H1 (cell line): ENCODE measurements at regions not wholly inside any gene's neighbourhood (a gene's known extent, or its start where the extent isn't known, plus 50 kb on each side); places are given as distances from the start of the nearest gene placed in this dataset.

Source experiments
- CTCF ChIA-PET: fragments of 300-600 bp; sonication (Branson Sonifier 250); formaldehyde crosslinking; loops from one replicate; lab custom pipeline; 2021; ENCODE audit not compliant: partially characterized antibody; lab: Charles Lee
- POLR2A ChIA-PET: fragments of 300-600 bp; sonication (Branson Sonifier 250); formaldehyde crosslinking; loops from one replicate; lab custom pipeline; 2021; ENCODE audit warnings: inconsistent platforms; ENCODE audit not compliant: partially characterized antibody; lab: Charles Lee
- DNase-seq, 2 experiments: peaks; one replicate each; pipeline versions ENCODE4 v3.0.0 to v3.0.0-alpha.2; 2010 to 2022; ENCODE audit warnings: low spot score in 2 of 2, low read depth in 1 of 2, mixed read lengths in 1 of 2
- FAIRE-seq: peaks from 2 replicates; lab custom pipeline; 2011; peaks lifted over from hg19 to GRCh38; lab: Jason Lieb, UNC
- H2AFZ ChIP-seq: 2 replicates; pipeline ENCODE4 v1.8.1; 2012; ENCODE audit warnings: low read length, inconsistent platforms
- H2AK5ac ChIP-seq: 2 replicates; pipeline ENCODE4 v1.6.1; 2013; ENCODE audit warnings: low read depth, low read length
- H2BK120ac ChIP-seq: replicated peaks from 2 replicates; pipeline ENCODE3; 2013; ENCODE audit warnings: low read depth, low read length, inconsistent platforms
- H2BK12ac ChIP-seq: 2 replicates; pipeline ENCODE4 v1.6.1; 2013; ENCODE audit warnings: low read depth, low read length
- H2BK15ac ChIP-seq: 2 replicates; pipeline ENCODE4 v1.6.1; 2013; ENCODE audit warnings: low read length
- H2BK20ac ChIP-seq: 2 replicates; pipeline ENCODE4 v1.6.1; 2013; ENCODE audit warnings: low read length
- H2BK5ac ChIP-seq: 2 replicates; pipeline ENCODE4 v1.6.1; 2013; ENCODE audit warnings: low read depth, low read length
- H3K14ac ChIP-seq: 2 replicates; pipeline ENCODE4 v1.6.1; 2013; ENCODE audit warnings: inconsistent platforms; ENCODE audit not compliant: insufficient read length
- H3K18ac ChIP-seq: 2 replicates; pipeline ENCODE4 v1.6.1; 2013; ENCODE audit warnings: low read length; ENCODE audit errors: extremely low read depth
- H3K23ac ChIP-seq: 2 replicates; pipeline ENCODE4 v1.6.1; 2013; ENCODE audit warnings: inconsistent platforms; ENCODE audit not compliant: insufficient read length
- H3K23me2 ChIP-seq: 2 replicates; pipeline ENCODE4 v1.6.1; 2013; ENCODE audit warnings: low read depth, low read length
- H3K27ac ChIP-seq: 2 replicates; pipeline ENCODE4 v1.6.1; 2011; ENCODE audit warnings: low read depth, low read length, inconsistent platforms
- H3K27me3 ChIP-seq, 4 experiments: replicated peaks in 1 of 4; 1 replicate in 1 of 4; 2 replicates in 3 of 4; pipeline versions ENCODE4 v1.6.1 to v1.8.1; 2011 to 2013; ENCODE audit warnings: low read length in 3 of 4, mild to moderate bottlenecking in 3 of 4, inconsistent platforms in 2 of 4, mixed read lengths in 2 of 4, moderate library complexity in 1 of 4; ENCODE audit not compliant: control insufficient read depth in 3 of 4, insufficient read depth in 3 of 4; ENCODE audit errors: extremely low read depth in 1 of 4
- H3K36me3 ChIP-seq, 4 experiments: 2 replicates each; pipeline versions ENCODE4 v1.6.1 to v1.8.1; 2011 to 2013; ENCODE audit warnings: mild to moderate bottlenecking in 4 of 4, low read length in 3 of 4, moderate library complexity in 2 of 4, control low read depth in 1 of 4, inconsistent platforms in 1 of 4; ENCODE audit not compliant: insufficient read depth in 4 of 4, control insufficient read depth in 2 of 4
- H3K4ac ChIP-seq: replicated peaks from 2 replicates; pipeline ENCODE3; 2013; ENCODE audit warnings: low read length, low read depth, mixed read lengths, inconsistent platforms; ENCODE audit not compliant: insufficient read length
- H3K4me1 ChIP-seq, 4 experiments: replicated peaks in 1 of 4; 1 replicate in 1 of 4; 2 replicates in 3 of 4; pipeline versions ENCODE4 v1.6.1 to v1.8.1; 2011 to 2013; ENCODE audit warnings: low read length in 3 of 4, inconsistent platforms in 2 of 4, mixed read lengths in 1 of 4; ENCODE audit not compliant: insufficient read depth in 4 of 4, control insufficient read depth in 3 of 4
- H3K4me2 ChIP-seq, 2 experiments: 2 replicates each; pipeline versions ENCODE4 v1.6.1 to v1.8.1; 2011 to 2013; ENCODE audit warnings: low read depth in 2 of 2, low read length in 2 of 2, control low read depth in 1 of 2, inconsistent platforms in 1 of 2, mild to moderate bottlenecking in 1 of 2; ENCODE audit not compliant: insufficient read depth in 1 of 2
- H3K4me3 ChIP-seq, 4 experiments: fragments of 200-600, 300-600 bp in 1 of 4; sonication (generic), shearing (Covaris generic), sonication (Bioruptor Twin) in 1 of 4; 2 replicates each; pipeline versions ENCODE4 v1.5.1 to v1.8.1; 2011 to 2016; ENCODE audit warnings: low read length in 4 of 4, low read depth in 3 of 4, control low read depth in 2 of 4, inconsistent platforms in 2 of 4, mild to moderate bottlenecking in 2 of 4, mixed read lengths in 1 of 4, moderate library complexity in 1 of 4; ENCODE audit not compliant: insufficient read depth in 2 of 4; ENCODE audit errors: extremely low read depth in 1 of 4
- H3K56ac ChIP-seq: replicated peaks from 2 replicates; pipeline ENCODE3; 2013; ENCODE audit warnings: low read depth, mild to moderate bottlenecking, mixed read lengths, low read length, inconsistent platforms; ENCODE audit not compliant: insufficient read length
- H3K79me1 ChIP-seq: 2 replicates; pipeline ENCODE4 v1.6.1; 2013; ENCODE audit warnings: low read depth, low read length, control low read depth
- H3K79me2 ChIP-seq, 2 experiments: 2 replicates each; pipeline versions ENCODE4 v1.6.1 to v1.8.1; 2012 to 2013; ENCODE audit warnings: low read length in 2 of 2, mild to moderate bottlenecking in 2 of 2, inconsistent platforms in 1 of 2; ENCODE audit not compliant: insufficient read depth in 2 of 2, control insufficient read depth in 1 of 2
- H3K9ac ChIP-seq, 4 experiments: replicated peaks in 1 of 4; 1 replicate in 1 of 4; 2 replicates in 3 of 4; pipeline versions ENCODE4 v1.6.1 to v1.8.1; 2011 to 2013; ENCODE audit warnings: low read depth in 3 of 4, low read length in 3 of 4, control low read depth in 2 of 4, mild to moderate bottlenecking in 2 of 4, moderate library complexity in 2 of 4, inconsistent platforms in 1 of 4; ENCODE audit errors: extremely low read depth in 1 of 4
- H3K9me3 ChIP-seq, 2 experiments: 2 replicates each; pipeline versions ENCODE4 v1.6.1 to v1.8.1; 2012 to 2013; ENCODE audit warnings: mild to moderate bottlenecking in 2 of 2, moderate library complexity in 2 of 2, control low read depth in 1 of 2, inconsistent platforms in 1 of 2, low read depth in 1 of 2, low read length in 1 of 2, mixed read lengths in 1 of 2; ENCODE audit not compliant: insufficient read depth in 2 of 2
- H4K20me1 ChIP-seq, 2 experiments: replicated peaks in 1 of 2; 2 replicates each; pipeline versions ENCODE3 to v1.8.1; 2011 to 2013; ENCODE audit warnings: inconsistent platforms in 2 of 2, low read length in 2 of 2, mild to moderate bottlenecking in 1 of 2; ENCODE audit not compliant: insufficient read depth in 2 of 2, control insufficient read depth in 1 of 2
- H4K5ac ChIP-seq: 2 replicates; pipeline ENCODE4 v1.6.1; 2013; ENCODE audit warnings: low read length, low read depth, mixed read lengths, inconsistent platforms; ENCODE audit not compliant: insufficient read length
- H4K8ac ChIP-seq: 2 replicates; pipeline ENCODE4 v1.8.0; 2013; ENCODE audit warnings: mild to moderate bottlenecking, moderate library complexity, low read length, inconsistent platforms; ENCODE audit not compliant: insufficient read depth; ENCODE audit errors: extremely low read depth
- H4K91ac ChIP-seq: replicated peaks from 2 replicates; pipeline ENCODE3; 2013; ENCODE audit warnings: low read length, mixed read lengths, inconsistent platforms; ENCODE audit not compliant: insufficient read length
- CHD7 ChIP-seq: fragments of 300-600 bp; sonication (generic); IDR thresholded peaks from 2 replicates; pipeline ENCODE4 v1.7.1; 2012; ENCODE audit warnings: low read length, moderate library complexity, mild to moderate bottlenecking, inconsistent platforms; ENCODE audit not compliant: insufficient replicate concordance
- WGBS, 2 experiments: shearing (Covaris generic) in 1 of 2; methylation state at CpG; one replicate each; pipeline versions ENCODE4 v1.1.6 to v1.1.7; 2013 to 2015; ENCODE audit warnings: low lambda C conversion rate in 2 of 2, mixed read lengths in 2 of 2, inconsistent platforms in 1 of 2, low coverage in 1 of 2, missing lambda C conversion rate in 1 of 2; ENCODE audit not compliant: insufficient replicate concordance in 2 of 2, insufficient coverage in 1 of 2, insufficient read length in 1 of 2; ENCODE audit errors: extremely low coverage in 1 of 2, missing lambda C conversion rate in 1 of 2; 5-methylcytosine and 5-hydroxymethylcytosine counted together

GRCh38 chr6:20309186-20309585 is 92.5 kb upstream of the E2F3 start:
- Histone ChIP-seq H3K79me2 (no peaks in the 10 kb centered on the region), H3K4ac (no peak overlapping the region), H2BK120ac (no peak overlapping the region), H4K5ac (no peak overlapping the region), H3K4me1 (no peaks in the 10 kb centered on the region), H2BK5ac (no peak overlapping the region), H4K20me1 (no peaks in the 10 kb centered on the region), H2AK5ac (no peak overlapping the region), H3K36me3 (no peaks in the 10 kb centered on the region), H2BK12ac (no peak overlapping the region), H3K27me3 (no peaks in the 10 kb centered on the region), H3K56ac (no peak overlapping the region), H3K18ac (no peak overlapping the region), H4K8ac (no peak overlapping the region), H3K4me3 (no peak overlapping the region), H3K23ac (no peak overlapping the region), H2BK15ac (no peak overlapping the region), H3K4me2 (no peak overlapping the region), H3K9ac (no peak overlapping the region), H4K91ac (no peak overlapping the region), H3K23me2 (no peaks in the 10 kb centered on the region), H2BK20ac (no peak overlapping the region), H3K9me3 (0 out of 4 replicates have a peak, but pooled peaks cover 0 to 5% of the 10 kb centered on the region in 2 experiments), H3K79me1 (no peaks in the 10 kb centered on the region), H3K14ac (no peak overlapping the region), H3K27ac (no peak overlapping the region), H2AFZ (no peak overlapping the region)
- ChIA-PET CTCF (no interaction called here), POLR2A (no interaction called here)
- 92% methylated on average over 2 of the region's 2 CpGs; no CpG with 5 or more reads in 1 of the 2 experiments for WGBS, 2 experiments
- no peak for FAIRE-seq
- DNase-seq: no peak
- TF ChIP-seq CHD7: no peak
